ENCODE measurements at regions not wholly inside any gene's neighbourhood (a gene's known extent, or its start where the extent isn't known, plus 50 kb on each side); places are given as distances from the start of the nearest gene placed in this dataset.
A peak's percentile ranks its signal among the peaks of the same experiment; 100 is the strongest.

DNA sequence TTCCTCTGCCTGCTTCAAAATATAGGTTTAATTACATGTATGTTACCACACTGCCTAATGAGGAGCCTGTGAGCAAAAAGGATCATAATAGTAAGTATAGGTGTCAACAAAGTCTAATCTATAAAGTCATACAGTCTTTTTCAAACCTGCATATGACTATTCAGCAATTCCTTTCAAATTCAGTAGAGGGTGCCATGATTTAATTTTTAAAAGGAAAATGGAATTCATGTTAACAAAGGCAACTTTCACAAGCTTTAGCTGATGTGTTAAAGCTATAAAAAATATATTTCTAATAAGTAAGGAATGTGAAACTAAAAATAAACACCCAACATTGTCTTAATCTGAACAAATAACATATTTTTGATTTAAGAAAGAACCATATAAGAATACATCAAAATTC, 52.1 kb downstream of the MPP7 start:
- DNase-seq (ENCODE audit: low read depth in 2 of 2), result no peak

- no peak for DNase-seq (ENCODE audit: low read depth in 2 of 2)
Measured at GRCh38 chr10:28250358-28250757, 52.5 kb downstream of the MPP7 start.

DNA sequence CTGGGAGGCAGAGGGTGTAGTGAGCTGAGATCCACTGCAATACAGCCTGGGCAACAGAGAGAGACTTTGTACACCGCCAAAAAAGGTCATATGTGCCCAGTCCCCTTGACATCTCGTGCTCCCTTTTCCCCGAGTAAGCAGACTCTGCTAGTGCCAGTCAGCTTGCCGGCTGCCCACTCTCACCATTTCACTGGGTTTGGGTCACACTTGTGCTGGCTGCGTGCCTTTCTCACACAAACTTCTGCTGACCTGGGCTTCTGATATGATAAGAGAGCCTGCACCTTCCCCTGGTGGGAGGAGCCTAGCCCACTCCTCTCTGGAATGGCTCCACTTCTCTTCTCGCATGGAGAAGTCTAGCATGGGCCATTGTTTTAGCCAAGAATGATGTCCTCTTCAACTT, 53.4 kb downstream of the MPP7 start:
- no peak for DNase-seq (ENCODE audit: low read depth in 2 of 2)

GRCh38 chr10:28248092-28248491, 54.8 kb downstream of the MPP7 start:
- DNase-seq (ENCODE audit: low read depth in 2 of 2), result no peak

GRCh38 chr10:28246023-28246422, 56.8 kb downstream of the MPP7 start:
- no peak for DNase-seq (ENCODE audit: low read depth in 2 of 2)

- DNase-seq (ENCODE audit: low read depth in 2 of 2), result no peak
Measured at GRCh38 chr10:28243923-28244322, 58.9 kb downstream of the MPP7 start.

DNA sequence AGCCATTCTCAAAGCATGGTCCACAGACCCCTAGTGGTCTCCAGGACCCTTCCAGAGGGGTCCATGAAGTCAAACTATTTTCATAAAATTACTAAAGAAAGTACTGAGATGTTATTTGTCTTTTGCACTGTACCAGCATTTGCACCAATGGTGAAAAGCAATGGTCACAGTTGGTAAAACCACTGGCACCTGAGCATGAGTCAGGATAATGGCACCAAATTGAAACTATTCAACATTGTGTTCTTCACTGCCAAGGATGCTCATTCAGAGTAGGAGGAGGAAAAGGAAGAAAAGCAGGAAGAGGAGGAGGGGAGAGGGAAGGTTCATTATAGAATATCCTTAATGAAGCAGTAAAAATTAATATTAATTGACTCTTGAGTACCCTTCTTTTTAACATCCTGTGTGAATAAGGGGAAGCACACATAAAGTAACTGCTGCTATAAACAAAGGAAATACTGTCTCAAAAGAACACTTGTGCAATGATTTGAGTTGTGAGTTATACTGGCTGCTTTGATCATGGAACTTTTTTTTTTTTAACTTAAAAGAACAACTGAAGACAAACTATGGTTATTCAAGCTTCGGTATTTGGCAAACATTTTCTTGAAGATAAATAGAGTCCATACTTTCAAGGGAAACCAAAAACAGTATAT, 60.2 kb downstream of the MPP7 start:
- DNase-seq (ENCODE audit: low read depth in 2 of 2), result no peak

DNA sequence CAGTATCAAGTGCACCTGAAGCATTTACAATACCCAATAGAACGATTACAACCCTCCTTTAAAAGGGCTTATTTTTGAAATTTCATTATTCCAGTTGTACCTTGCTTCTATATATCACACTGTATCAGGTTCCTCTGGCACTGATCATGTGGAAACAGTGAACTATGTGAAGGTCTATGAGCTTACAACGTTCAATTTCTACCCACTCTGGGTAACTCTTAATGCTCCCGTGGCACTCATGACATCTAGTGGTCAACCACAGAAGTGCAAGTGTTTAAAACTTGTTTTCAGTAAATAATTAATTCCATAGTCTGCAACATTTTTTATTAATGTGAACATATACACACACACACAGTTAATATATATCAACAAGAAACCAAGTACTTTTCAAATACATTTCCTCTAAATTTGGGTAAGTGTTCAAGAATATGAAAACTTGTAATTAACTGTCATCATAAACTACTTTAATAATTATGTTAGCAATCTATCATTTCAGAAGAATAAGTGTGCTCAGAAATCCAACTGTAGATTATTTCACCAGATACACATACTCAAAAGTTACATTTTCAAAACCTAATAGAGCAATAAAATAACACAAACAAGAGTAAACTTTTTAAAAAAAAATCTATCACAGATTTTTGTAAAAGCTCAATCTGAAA, 61.0 kb downstream of the MPP7 start:
- peak in 1 of 2 donors; percentile 15 for DNase-seq (ENCODE audit: low read depth in 2 of 2)

GRCh38 chr10:28240400-28240799, 62.5 kb downstream of the MPP7 start:
- no peak for DNase-seq (ENCODE audit: low read depth in 2 of 2)

DNA sequence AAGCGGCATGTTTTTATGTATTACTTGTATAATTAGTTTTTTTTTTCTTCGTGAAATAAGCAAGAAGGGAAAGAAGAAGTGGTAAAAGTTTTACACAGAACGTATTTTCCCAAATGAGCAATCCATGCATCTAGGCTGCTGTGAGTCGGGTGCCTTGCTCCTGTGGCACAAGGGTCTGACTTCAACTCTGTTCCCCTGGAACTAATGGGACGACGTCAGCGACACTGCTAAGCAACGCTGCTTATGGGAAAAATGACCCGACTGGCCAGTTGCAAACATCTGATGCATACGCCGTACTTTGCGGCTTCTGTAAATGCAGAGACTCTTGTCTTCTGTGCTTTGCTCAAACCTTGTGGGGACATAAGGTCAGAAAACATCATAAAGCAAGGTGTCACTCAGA, 66.3 kb downstream of the MPP7 start:
- no peak for DNase-seq (ENCODE audit: low read depth in 2 of 2)

DNA sequence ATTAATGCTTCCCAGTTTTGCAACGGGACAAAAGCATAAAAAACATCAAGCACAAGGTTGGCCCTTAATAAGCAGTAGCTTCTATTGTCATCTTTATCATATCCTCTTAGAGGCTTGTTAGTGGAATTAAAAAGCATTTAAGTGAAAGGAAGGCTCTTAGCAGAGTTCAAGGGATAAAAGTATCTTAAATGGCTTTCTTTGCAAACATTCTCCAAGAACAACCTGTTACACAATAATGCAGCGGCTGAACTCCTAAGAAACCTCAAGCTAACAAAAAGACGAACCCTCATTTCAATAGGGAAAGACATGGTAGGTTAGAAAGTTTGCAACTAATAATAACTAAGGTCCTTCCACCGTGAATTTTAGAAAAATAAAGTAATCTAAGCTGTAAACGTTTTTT, 82.1 kb downstream of the MPP7 start:
- no peak for DNase-seq (ENCODE audit: low read depth in 2 of 2)

DNA sequence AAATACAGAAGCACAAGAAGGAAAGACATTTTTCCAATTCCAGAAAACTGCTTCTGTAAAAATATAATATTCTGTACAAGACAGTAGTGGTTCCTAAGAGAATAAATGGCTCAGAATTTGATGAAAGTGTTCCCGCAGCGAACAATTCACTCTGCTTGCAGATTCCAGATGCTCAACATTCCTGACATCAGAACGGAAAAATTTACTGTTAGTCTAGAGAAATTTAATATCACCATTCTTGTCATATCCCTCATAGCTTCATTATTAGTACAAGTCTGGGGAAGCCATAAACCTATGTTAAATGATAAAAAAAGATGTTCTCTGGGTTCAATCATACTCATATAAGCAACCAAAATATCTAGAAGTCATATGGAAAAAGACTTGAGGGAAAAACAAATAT, 83.6 kb downstream of the MPP7 start:
- DNase-seq (ENCODE audit: low read depth in 2 of 2), result no peak

DNA sequence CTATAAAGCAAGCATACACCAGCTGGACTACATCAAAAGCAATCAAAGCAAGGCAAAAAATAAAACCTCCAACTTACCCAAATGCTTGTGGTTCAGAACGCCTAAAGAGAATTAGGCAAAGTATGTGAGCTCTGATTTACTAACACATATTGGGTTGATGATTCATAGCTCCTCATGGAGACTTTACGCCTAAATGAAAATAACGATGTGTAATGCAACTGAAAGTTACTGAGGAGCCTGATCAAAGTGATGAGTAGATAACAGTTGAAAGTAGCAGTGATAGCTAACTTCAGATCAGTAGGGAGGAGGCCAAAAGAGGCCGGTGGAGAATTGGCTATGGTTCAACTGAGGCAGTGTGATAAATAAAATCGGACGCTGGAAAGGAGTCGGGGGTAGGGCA, 85.0 kb downstream of the MPP7 start:
- DNase-seq (ENCODE audit: low read depth in 2 of 2), result no peak

- no peak for DNase-seq (ENCODE audit: low read depth in 2 of 2)
Measured at GRCh38 chr10:28215930-28216329, 86.9 kb downstream of the MPP7 start.

GRCh38 chr10:28214219-28214618, 88.6 kb downstream of the MPP7 start:
- DNase-seq (ENCODE audit: low read depth in 2 of 2), result no peak

GRCh38 chr10:28211759-28212158, 91.1 kb downstream of the MPP7 start:
- DNase-seq (ENCODE audit: low read depth in 2 of 2), result no peak

DNA sequence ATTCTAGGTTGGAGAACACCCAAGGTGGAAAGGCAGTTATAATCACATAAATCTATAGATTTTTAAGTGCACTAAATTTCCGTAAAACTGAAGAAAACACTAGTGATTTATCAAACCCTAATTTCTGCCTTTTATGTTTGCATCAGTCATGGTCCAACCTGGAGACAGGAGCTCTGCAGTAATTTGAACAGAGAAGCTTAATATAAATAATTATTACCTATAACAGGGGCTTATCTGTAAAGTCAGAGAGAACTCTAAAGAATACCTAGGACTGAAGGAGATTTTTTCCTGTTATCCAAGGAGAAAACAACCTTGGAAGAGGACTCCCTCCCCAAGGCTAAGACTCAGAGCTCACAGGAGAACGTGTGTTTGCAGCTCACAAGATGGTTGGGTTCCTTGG, 95.1 kb downstream of the MPP7 start:
- no peak for DNase-seq (ENCODE audit: low read depth in 2 of 2)

DNA sequence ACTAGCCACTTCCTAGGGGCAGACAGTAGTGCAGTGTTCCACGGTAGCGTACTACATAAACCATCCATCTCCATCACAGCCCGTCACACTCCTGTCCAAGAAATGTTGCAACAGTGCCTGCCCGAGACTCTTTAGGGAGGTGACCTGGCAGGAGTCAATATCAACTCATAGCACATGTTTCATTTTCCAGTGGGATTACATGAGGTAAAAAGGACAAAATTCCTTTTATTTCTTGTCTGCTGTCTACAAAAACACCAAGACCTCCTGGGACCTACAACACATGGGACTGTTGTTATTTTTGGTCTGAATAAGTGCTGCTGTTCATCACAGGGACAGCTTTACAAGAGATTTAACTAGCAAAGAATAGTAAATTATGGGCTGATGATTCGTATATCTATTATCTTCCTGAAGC, 99.9 kb downstream of the MPP7 start:
- DNase-seq (ENCODE audit: low read depth in 2 of 2), result no peak

GRCh38 chr10:28201410-28202400, 101.2 kb downstream of the MPP7 start:
- DNase-seq (ENCODE audit: low read depth in 2 of 2), result no peak

GRCh38 chr10:28200775-28201174, 102.1 kb downstream of the MPP7 start:
- DNase-seq (ENCODE audit: low read depth in 2 of 2), result no peak

DNA sequence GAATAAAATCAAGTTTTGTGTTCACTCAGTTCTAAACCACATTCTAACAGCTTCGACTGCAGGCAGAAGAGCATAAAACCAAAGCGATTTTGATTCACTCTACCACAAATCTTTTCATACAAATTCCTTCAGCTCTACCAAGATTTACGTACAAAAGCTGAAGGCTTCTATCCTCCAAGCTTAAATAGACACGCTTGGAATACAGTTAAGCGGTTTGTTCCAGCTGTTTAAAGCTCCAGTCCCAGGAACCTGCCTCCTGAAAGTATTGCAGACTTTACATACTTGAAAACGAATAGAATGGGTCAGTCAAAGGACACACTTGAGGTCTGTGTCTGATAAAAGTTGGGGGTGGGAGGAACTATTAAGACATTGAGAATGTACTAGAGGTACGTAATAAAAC, 102.9 kb downstream of the MPP7 start:
- no peak for DNase-seq (ENCODE audit: low read depth in 2 of 2)

- DNase-seq (ENCODE audit: low read depth in 2 of 2), result no peak
Measured at GRCh38 chr10:28190196-28190595, 112.7 kb downstream of the MPP7 start.

DNA sequence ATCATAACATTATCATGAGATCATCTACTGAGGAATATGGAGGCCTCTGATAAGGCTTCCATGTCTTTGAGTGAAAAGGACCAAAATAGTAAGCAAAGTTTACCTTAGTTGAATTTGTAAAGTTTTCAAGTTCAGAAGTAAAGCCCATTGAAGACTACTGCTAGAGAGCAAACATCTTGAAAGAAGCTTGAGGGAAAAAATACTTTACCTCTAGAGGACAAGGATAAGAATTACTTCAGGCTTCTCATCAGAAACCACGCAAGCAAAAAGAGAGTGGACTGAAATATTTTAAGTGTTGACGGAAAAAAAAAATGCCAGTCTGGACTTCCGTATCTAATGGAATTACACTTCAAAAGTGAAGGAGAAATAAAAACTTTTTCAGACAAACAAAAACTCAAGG, 114.3 kb downstream of the MPP7 start:
- no peak for DNase-seq (ENCODE audit: low read depth in 2 of 2)
